Osteoblast (primary cell): ENCODE measurements at regions not wholly inside any gene's neighbourhood (a gene's known extent, or its start where the extent isn't known, plus 50 kb on each side); places are given as distances from the start of the nearest gene placed in this dataset.
"Not testable (repeated sequence)": the region's sequence is repeated elsewhere in the genome, so short reads cannot be mapped to it uniquely, and the experiment has no call there.

Experiments
- DNase-seq: peaks from one replicate; pipeline ENCODE4 v3.0.0; 2011; ENCODE audit warnings: low spot score, mixed read lengths; ENCODE audit not compliant: insufficient read length; ENCODE audit errors: missing footprints
- H2AFZ ChIP-seq: 2 replicates; pipeline ENCODE4 v1.6.0; 2011; ENCODE audit warnings: mild to moderate bottlenecking, low read length
- H3K27ac ChIP-seq: 2 replicates; pipeline ENCODE4 v1.5.1; 2011; ENCODE audit warnings: mild to moderate bottlenecking, low read depth, low read length, moderate library complexity
- H3K27me3 ChIP-seq: 2 replicates; pipeline ENCODE4 v1.6.0; 2012; ENCODE audit warnings: mild to moderate bottlenecking, control low read depth, inconsistent platforms, low read length, moderate library complexity; ENCODE audit not compliant: insufficient read depth
- H3K36me3 ChIP-seq: 2 replicates; pipeline ENCODE4 v1.5.1; 2011; ENCODE audit warnings: mild to moderate bottlenecking, low read length, control low read depth, moderate library complexity; ENCODE audit not compliant: insufficient read depth
- H3K4me1 ChIP-seq: 2 replicates; pipeline ENCODE4 v1.5.1; 2011; ENCODE audit warnings: mild to moderate bottlenecking, low read length, control low read depth, moderate library complexity; ENCODE audit not compliant: insufficient read depth
- H3K4me2 ChIP-seq: 2 replicates; pipeline ENCODE4 v1.6.0; 2011; ENCODE audit warnings: mild to moderate bottlenecking, low read length; ENCODE audit not compliant: insufficient read depth
- H3K4me3 ChIP-seq: fragments of 200-600 bp; sonication (generic); 3 replicates; pipeline ENCODE4 v1.5.1; 2012; ENCODE audit warnings: mild to moderate bottlenecking, low read length, inconsistent platforms; ENCODE audit not compliant: insufficient read depth
- H3K79me2 ChIP-seq: 2 replicates; pipeline ENCODE4 v1.6.0; 2012; ENCODE audit warnings: mild to moderate bottlenecking, low read length, control low read depth, inconsistent platforms; ENCODE audit not compliant: insufficient read depth
- H3K9me3 ChIP-seq: 2 replicates; pipeline ENCODE4 v1.5.1; 2011; ENCODE audit warnings: low read depth, low read length, control low read depth
- H4K20me1 ChIP-seq: 2 replicates; pipeline ENCODE4 v1.6.0; 2012; ENCODE audit warnings: mild to moderate bottlenecking, low read length, control low read depth; ENCODE audit not compliant: insufficient read depth
- CTCF ChIP-seq: IDR thresholded peaks from 2 replicates; pipeline ENCODE4 v1.5.1; 2011; ENCODE audit warnings: mild to moderate bottlenecking, low read depth, low read length, moderate library complexity; ENCODE audit errors: extremely low read depth

DNA sequence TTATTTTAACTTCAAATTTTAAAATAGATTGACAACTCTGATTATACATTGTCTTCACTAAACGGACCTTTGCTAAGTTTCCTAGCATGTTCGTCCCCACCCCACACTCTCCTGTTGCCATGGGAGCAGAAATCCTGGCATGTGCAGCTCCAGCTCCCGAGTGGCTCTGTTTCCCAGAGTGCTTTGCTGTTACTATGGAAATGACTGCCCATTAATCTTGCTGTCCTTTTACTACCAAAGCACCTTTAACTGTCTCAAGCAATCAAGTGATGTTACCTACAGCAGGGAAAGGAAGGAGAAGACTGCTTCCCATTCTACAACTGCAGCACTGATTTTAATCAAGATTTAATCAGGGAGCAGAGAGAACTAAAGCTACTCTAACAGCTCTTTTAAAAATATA lies 212.0 kb upstream of the KIF2A start:
- Histone ChIP-seq H4K20me1 (no peaks in the 10 kb centered on the region), H2AFZ (peak overlapping the region; percentile 13), H3K36me3 (no peaks in the 10 kb centered on the region), H3K9me3 (no peaks in the 10 kb centered on the region), H3K4me1 (peaks cover 5% of the 10 kb centered on the region), H3K4me2 (peak overlapping the region; percentile 67), H3K27ac (no peak overlapping the region), H3K27me3 (no peaks in the 10 kb centered on the region), H3K79me2 (no peaks in the 10 kb centered on the region), H3K4me3 (peak overlapping the region; percentile 38)
- TF ChIP-seq CTCF: no peak
- peak; percentile 88 for DNase-seq

DNA sequence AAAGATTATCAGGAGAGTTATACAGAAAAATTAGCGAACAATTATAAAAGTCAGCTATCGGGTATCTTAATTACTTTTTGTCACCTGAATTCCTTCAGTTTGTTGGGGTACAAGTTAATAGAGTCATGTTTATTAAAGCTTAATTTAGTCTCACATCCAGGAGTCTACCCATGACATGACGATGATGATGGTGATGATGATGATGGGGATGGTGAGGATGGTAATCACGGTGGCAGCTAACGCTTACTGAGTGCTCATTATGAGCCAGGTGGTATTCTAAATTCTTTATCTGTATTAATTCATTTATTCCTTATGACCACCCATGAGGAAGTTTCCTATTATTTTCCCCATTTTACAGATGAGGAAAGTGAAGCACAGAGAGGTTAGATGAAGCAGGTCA lies 208.6 kb upstream of the KIF2A start:
- no peaks in the 10 kb centered on the region for H3K9me3 ChIP-seq
- TF ChIP-seq CTCF: no peak

DNA sequence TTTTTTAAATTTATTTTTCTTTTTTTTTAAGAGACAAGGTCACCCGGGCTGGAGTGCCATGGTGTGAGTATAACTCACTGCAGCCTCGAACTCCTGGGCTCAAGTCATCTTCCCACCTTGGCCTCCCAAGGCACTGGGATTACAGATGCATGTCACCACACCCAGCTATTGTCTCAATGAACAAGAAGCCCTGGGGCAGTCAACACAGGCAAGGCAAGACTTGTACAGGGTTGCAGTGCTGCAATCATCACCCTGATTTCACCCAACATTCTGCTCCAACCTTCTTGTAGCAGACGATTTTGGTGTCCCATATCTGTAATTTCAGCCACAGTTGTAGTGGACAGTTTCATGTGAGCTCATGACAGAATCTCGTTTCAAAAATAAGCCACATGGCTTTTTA lies 205.8 kb upstream of the KIF2A start:
- Histone ChIP-seq H3K4me3 (no peak overlapping the region), H3K36me3 (no peaks in the 10 kb centered on the region), H3K9me3 (no peaks in the 10 kb centered on the region), H3K79me2 (no peaks in the 10 kb centered on the region), H3K27me3 (no peaks in the 10 kb centered on the region), H3K27ac (no peak overlapping the region), H4K20me1 (no peaks in the 10 kb centered on the region), H3K4me1 (no peaks in the 10 kb centered on the region), H3K4me2 (no peak overlapping the region), H2AFZ (no peak overlapping the region)
- peak; percentile 27 for DNase-seq
- no peak for TF ChIP-seq CTCF

More for the DNA sequence above, 208.6 kb upstream of the KIF2A start:
- Histone ChIP-seq H4K20me1 (no peaks in the 10 kb centered on the region), H2AFZ (no peak overlapping the region), H3K27ac (no peak overlapping the region), H3K27me3 (no peaks in the 10 kb centered on the region), H3K4me1 (peaks cover 5% of the 10 kb centered on the region), H3K79me2 (no peaks in the 10 kb centered on the region), H3K4me2 (no peak overlapping the region), H3K36me3 (no peaks in the 10 kb centered on the region), H3K4me3 (no peak overlapping the region)
- no peak for DNase-seq

DNA sequence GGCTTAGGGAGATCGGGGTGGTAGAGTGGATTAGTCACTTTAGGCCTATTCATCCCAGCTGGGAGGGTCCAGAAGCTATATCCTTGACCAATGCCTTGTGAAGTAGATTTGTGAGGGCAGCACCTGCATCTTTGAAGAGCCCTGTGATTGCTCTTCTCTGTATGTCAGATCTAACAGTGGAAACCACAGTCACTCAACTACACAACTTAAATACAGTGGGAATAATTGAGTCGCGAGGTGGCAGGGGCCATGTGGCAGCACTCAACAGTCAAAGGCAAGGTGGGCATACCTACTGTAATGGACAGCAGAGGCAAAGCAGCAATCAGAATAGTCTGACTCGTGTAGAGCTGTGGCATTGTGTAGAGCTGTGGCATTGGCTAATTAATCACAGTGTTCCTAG lies 202.1 kb upstream of the KIF2A start:
- H3K4me3 ChIP-seq, H3K4me2 ChIP-seq, H3K36me3 ChIP-seq, H3K79me2 ChIP-seq, H3K4me1 ChIP-seq, H4K20me1 ChIP-seq, H3K9me3 ChIP-seq, H3K27ac ChIP-seq, DNase-seq, H3K27me3 ChIP-seq, H2AFZ ChIP-seq: not testable (repeated sequence)

GRCh38 chr5:62111428-62111827 lies 194.6 kb upstream of the KIF2A start:
- H3K9me3 ChIP-seq: no peaks in the 10 kb centered on the region
- peak overlapping the region; percentile 45 for H3K27ac ChIP-seq
- no peaks in the 10 kb centered on the region for H3K27me3 ChIP-seq
- no peak overlapping the region for H3K4me3 ChIP-seq
- H3K79me2 ChIP-seq: no peaks in the 10 kb centered on the region
- no peak for TF ChIP-seq CTCF
- H3K4me1 ChIP-seq: peaks cover 15% of the 10 kb centered on the region
- no peak for DNase-seq
- H3K36me3 ChIP-seq: no peaks in the 10 kb centered on the region
- H4K20me1 ChIP-seq: no peaks in the 10 kb centered on the region
- H3K4me2 ChIP-seq: no peak overlapping the region
- no peak overlapping the region for H2AFZ ChIP-seq
